ENCODE measurements at regions not wholly inside any gene's neighbourhood (a gene's known extent, or its start where the extent isn't known, plus 50 kb on each side); places are given as distances from the start of the nearest gene placed in this dataset.
A peak's percentile ranks its signal among the peaks of the same experiment; 100 is the strongest.
"Not testable (repeated sequence)": the region's sequence is repeated elsewhere in the genome, so short reads cannot be mapped to it uniquely, and the experiment has no call there.

GRCh38 chr5:86671536-86671935 lies 53.8 kb downstream of the COX7C start:
- no peak for FAIRE-seq

GRCh38 chr5:86674069-86674468 lies 56.3 kb downstream of the COX7C start:
- FAIRE-seq, result no peak

GRCh38 chr5:86675311-86675710 lies 57.6 kb downstream of the COX7C start:
- FAIRE-seq, result no peak

GRCh38 chr5:86679529-86679928 lies 61.8 kb downstream of the COX7C start:
- peak; percentile 51 for FAIRE-seq

- no peak for FAIRE-seq
Measured at GRCh38 chr5:86679949-86680348, 62.2 kb downstream of the COX7C start.

GRCh38 chr5:86684222-86684621 lies 66.5 kb downstream of the COX7C start:
- no peak for FAIRE-seq

- no peak for FAIRE-seq
Measured at GRCh38 chr5:86686046-86686445, 68.3 kb downstream of the COX7C start.

- no peak for FAIRE-seq
Measured at GRCh38 chr5:86688406-86688805, 70.7 kb downstream of the COX7C start.

GRCh38 chr5:86689103-86689729 lies 71.5 kb downstream of the COX7C start:
- FAIRE-seq, result no peak

GRCh38 chr5:86709157-86709881 lies 91.6 kb downstream of the COX7C start:
- FAIRE-seq, result no peak

- FAIRE-seq, result no peak
Measured at GRCh38 chr5:86716121-86716520, 98.4 kb downstream of the COX7C start.

- not testable (repeated sequence) for FAIRE-seq
Measured at GRCh38 chr5:86731319-86732117, 113.8 kb downstream of the COX7C start.

GRCh38 chr5:86735370-86735769 lies 117.6 kb downstream of the COX7C start:
- FAIRE-seq, result no peak

- no peak for FAIRE-seq
Measured at GRCh38 chr5:86737579-86737978, 119.8 kb downstream of the COX7C start.

- FAIRE-seq, result no peak
Measured at GRCh38 chr5:86748538-86749105, 130.9 kb downstream of the COX7C start.

GRCh38 chr5:86749841-86750240 lies 132.1 kb downstream of the COX7C start:
- FAIRE-seq, result no peak

- no peak for FAIRE-seq
Measured at GRCh38 chr5:86756839-86757238, 139.1 kb downstream of the COX7C start.

GRCh38 chr5:86757824-86758223 lies 140.1 kb downstream of the COX7C start:
- FAIRE-seq, result no peak

- FAIRE-seq, result no peak
Measured at GRCh38 chr5:86760661-86761060, 142.9 kb downstream of the COX7C start.

GRCh38 chr5:86763929-86764328 lies 146.2 kb downstream of the COX7C start:
- no peak for FAIRE-seq

GRCh38 chr5:86765778-86766502 lies 148.2 kb downstream of the COX7C start:
- no peak for FAIRE-seq

- FAIRE-seq, result no peak
Measured at GRCh38 chr5:86768699-86769202, 151.0 kb downstream of the COX7C start.

All from endometrium (tissue), 2 donors.